ENCODE measurements at regions not wholly inside any gene's neighbourhood (a gene's known extent, or its start where the extent isn't known, plus 50 kb on each side); places are given as distances from the start of the nearest gene placed in this dataset.

- peak; percentile 75 for TF ChIP-seq CTCF (IDR thresholded peaks at IDR 0.05; ENCODE audit: low read depth, low read length, poor library complexity, severe bottlenecking)
- TF ChIP-seq EZH2phosphoT487 (IDR thresholded peaks at IDR 0.05; ENCODE audit: borderline replicate concordance, low read length) = no peak
Observed at GRCh38 chr21:41612674-41613532, 104.9 kb upstream of the TMPRSS2 start.
